HEK293T (cell line): ENCODE measurements at regions not wholly inside any gene's neighbourhood (a gene's known extent, or its start where the extent isn't known, plus 50 kb on each side); places are given as distances from the start of the nearest gene placed in this dataset.

Source experiments
- CTCF ChIA-PET: fragments of 350-600 bp; formaldehyde crosslinking; extraction: SDS; loops from one replicate; lab custom pipeline; 2021; ENCODE audit warnings: antibody characterized with exemption, inconsistent platforms; lab: Yijun Ruan, JAX
- POLR2A ChIA-PET: fragments of 350-600 bp; formaldehyde crosslinking; extraction: SDS; loops from one replicate; lab custom pipeline; 2020; ENCODE audit warnings: antibody characterized with exemption, inconsistent platforms; lab: Yijun Ruan, JAX
- DNase-seq: peaks from one replicate; pipeline ENCODE4 v3.0.0; 2012; ENCODE audit warnings: mixed read lengths; ENCODE audit errors: extremely low spot score
- ARNT ChIP-seq: fragments of 450-650 bp; IDR thresholded peaks from 2 replicates; pipeline ENCODE4 v1.6.1; 2017; ENCODE audit warnings: mild to moderate bottlenecking
- BHLHE40 ChIP-seq: fragments of 450-650 bp; IDR thresholded peaks from 2 replicates; pipeline ENCODE4 v1.6.1; 2016; ENCODE audit warnings: mild to moderate bottlenecking, moderate library complexity, borderline replicate concordance
- CTBP1 ChIP-seq: fragments of 450-650 bp; IDR thresholded peaks from 2 replicates; pipeline ENCODE4 v1.6.1; 2016; ENCODE audit warnings: borderline replicate concordance
- ELF4 ChIP-seq: fragments of 450-650 bp; IDR thresholded peaks from 2 replicates; pipeline ENCODE4 v1.6.1; 2017; ENCODE audit warnings: antibody characterized with exemption
- FOXA1 ChIP-seq: fragments of 450-650 bp; IDR thresholded peaks from 2 replicates; pipeline ENCODE4 v1.6.1; 2016; ENCODE audit warnings: mild to moderate bottlenecking
- FOXK2 ChIP-seq: fragments of 450-650 bp; IDR thresholded peaks from 2 replicates; pipeline ENCODE4 v1.6.1; 2016; ENCODE audit warnings: mild to moderate bottlenecking
- FOXM1 ChIP-seq: fragments of 450-650 bp; IDR thresholded peaks from 2 replicates; pipeline ENCODE4 v1.6.1; 2017; ENCODE audit warnings: mild to moderate bottlenecking, borderline replicate concordance
- HDGF ChIP-seq: fragments of 450-650 bp; IDR thresholded peaks from 2 replicates; pipeline ENCODE4 v1.6.1; 2017; ENCODE audit warnings: antibody characterized with exemption, borderline replicate concordance
- L3MBTL2 ChIP-seq: fragments of 450-650 bp; conservative IDR thresholded peaks from 2 replicates; pipeline ENCODE4 v1.6.1; 2016; ENCODE audit warnings: mild to moderate bottlenecking
- LEF1 ChIP-seq: fragments of 450-650 bp; IDR thresholded peaks from 2 replicates; pipeline ENCODE4 v1.6.1; 2017; ENCODE audit warnings: mild to moderate bottlenecking, borderline replicate concordance
- NFRKB ChIP-seq: fragments of 450-650 bp; IDR thresholded peaks from 2 replicates; pipeline ENCODE4 v1.6.1; 2016; ENCODE audit warnings: mild to moderate bottlenecking, moderate library complexity
- SP1 ChIP-seq: fragments of 450-650 bp; IDR thresholded peaks from 2 replicates; pipeline ENCODE4 v1.6.1; 2017
- SUZ12 ChIP-seq: fragments of 450-650 bp; IDR thresholded peaks from 2 replicates; pipeline ENCODE4 v1.6.1; 2016; ENCODE audit warnings: mild to moderate bottlenecking
- TARDBP ChIP-seq: fragments of 450-650 bp; IDR thresholded peaks from 2 replicates; pipeline ENCODE4 v1.6.1; 2016
- ZNF384 ChIP-seq: fragments of 450-650 bp; IDR thresholded peaks from 2 replicates; pipeline ENCODE4 v1.6.1; 2016
- TF ChIP-seq, protein P1 (sequence below): fragments of 450-650 bp; IDR thresholded peaks from 2 replicates; pipeline ENCODE4 v1.6.1; 2016

GRCh38 chr12:22969521-22969920 lies 344.6 kb downstream of the ETNK1 start:
- CTCF ChIA-PET = no interaction called here
- DNase-seq = no peak
- POLR2A ChIA-PET = no interaction called here
- TF ChIP-seq LEF1 (no peak), BHLHE40 (no peak), SUZ12 (no peak), NFRKB (no peak), HDGF (no peak), FOXK2 (no peak), SP1 (no peak)

DNA sequence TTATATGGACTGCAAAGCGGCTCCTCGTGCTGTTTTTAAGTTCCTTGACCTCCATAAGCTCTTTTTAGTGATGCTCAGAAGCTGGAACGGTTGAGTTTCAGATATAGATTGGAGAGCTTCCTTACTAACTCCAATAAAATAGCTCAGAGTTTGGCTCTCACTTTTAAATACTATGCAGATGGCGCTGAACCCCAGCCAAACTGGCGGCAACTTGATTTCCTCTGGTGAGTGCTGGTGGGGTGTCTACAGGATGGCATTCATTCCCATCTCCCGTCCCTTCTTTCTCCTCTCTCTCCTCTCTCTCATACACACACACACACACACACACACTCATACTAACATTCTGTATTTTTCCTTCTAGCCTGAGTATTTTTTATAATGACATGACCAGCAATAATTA lies 346.3 kb downstream of the ETNK1 start:
- POLR2A ChIA-PET = no interaction called here
- CTCF ChIA-PET = interaction anchor here (0.6 kb wide), 1 partner anchor 250 kb away, joined by 5 read pairs; no protein-coding TSS in a partner anchor
- DNase-seq = no peak
- TF ChIP-seq CTBP1 = no peak
- no peak for TF ChIP-seq SP1
- TF ChIP-seq, protein P1, sequence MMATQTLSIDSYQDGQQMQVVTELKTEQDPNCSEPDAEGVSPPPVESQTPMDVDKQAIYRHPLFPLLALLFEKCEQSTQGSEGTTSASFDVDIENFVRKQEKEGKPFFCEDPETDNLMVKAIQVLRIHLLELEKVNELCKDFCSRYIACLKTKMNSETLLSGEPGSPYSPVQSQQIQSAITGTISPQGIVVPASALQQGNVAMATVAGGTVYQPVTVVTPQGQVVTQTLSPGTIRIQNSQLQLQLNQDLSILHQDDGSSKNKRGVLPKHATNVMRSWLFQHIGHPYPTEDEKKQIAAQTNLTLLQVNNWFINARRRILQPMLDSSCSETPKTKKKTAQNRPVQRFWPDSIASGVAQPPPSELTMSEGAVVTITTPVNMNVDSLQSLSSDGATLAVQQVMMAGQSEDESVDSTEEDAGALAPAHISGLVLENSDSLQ = no peak
- no peak for TF ChIP-seq ZNF384
- TF ChIP-seq BHLHE40 = no peak
- TF ChIP-seq ELF4 = no peak
- no peak for TF ChIP-seq FOXA1
- no peak for TF ChIP-seq HDGF

GRCh38 chr12:22971701-22972191 lies 346.8 kb downstream of the ETNK1 start:
- ChIA-PET CTCF (interaction anchor here (0.6 kb wide), 1 partner anchor 250 kb away, joined by 5 read pairs; no protein-coding TSS in a partner anchor), POLR2A (no interaction called here)
- TF ChIP-seq FOXA1 = no peak
- no peak for TF ChIP-seq SUZ12

DNA sequence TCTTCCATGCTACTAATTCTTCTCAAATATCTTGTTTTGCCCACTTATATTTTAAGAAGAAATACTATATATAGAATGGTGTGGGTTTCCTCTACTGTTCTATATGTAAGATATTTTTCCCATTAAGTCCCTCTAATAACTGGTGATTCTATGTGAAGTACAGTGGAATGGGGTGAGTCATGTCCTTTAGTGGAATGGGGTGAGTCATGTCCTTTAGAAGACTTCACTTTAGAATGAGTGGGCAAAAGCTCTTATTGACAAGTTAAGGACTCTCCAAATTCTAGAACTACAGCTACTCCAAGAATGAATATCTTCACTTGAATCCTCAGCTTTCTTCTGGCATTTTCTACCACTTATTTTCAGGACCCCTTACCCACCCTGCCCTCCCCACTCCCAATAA lies 349.9 kb downstream of the ETNK1 start:
- DNase-seq = no peak
- ChIA-PET CTCF (no interaction called here), POLR2A (no interaction called here)
- TF ChIP-seq HDGF (no peak), FOXM1 (no peak), CTBP1 (no peak), NFRKB (no peak), FOXA1 (no peak), SUZ12 (no peak), SP1 (no peak), L3MBTL2 (no peak)
- TF ChIP-seq, protein P1 = no peak

More at GRCh38 chr12:22971701-22972191, 346.8 kb downstream of the ETNK1 start:
- DNase-seq = no peak

GRCh38 chr12:22978962-22979361 lies 354.0 kb downstream of the ETNK1 start:
- TF ChIP-seq NFRKB (no peak), TARDBP (no peak), BHLHE40 (no peak), FOXA1 (no peak), SP1 (no peak), ARNT (no peak), ZNF384 (no peak), L3MBTL2 (no peak), LEF1 (no peak), FOXM1 (no peak), FOXK2 (no peak), CTBP1 (no peak), ELF4 (no peak)
- TF ChIP-seq, protein P1 = no peak
- ChIA-PET POLR2A (no interaction called here), CTCF (no interaction called here)
- no peak for DNase-seq

DNA sequence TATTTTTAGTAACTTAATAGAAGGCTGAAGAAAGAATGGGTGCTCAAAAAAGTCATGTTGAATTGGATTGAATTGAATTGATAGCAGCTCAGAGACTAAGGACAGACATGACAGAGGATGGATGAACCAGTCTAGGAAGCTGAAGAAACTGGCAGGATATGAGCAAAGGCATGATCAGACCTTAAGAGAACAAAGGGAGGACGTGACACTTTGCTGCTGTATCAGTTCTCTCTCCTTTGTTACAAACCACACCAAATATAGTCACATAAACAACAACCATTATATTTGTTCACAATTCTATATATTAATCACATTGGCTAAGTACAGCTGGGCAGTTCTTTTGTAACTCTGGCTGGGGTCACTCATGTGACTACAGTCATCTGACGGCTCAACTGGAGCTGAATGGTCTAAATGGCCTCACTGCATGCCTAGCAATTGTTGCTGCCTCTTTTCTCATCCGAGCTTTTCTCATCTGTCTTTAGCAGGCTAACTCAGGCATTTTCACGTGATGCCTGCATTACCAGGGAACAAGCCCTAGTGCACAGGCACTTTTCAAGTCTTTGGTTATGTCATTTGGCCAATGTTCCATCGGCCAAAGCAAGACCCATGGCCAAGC lies 355.0 kb downstream of the ETNK1 start:
- ChIA-PET POLR2A (no interaction called here), CTCF (interaction anchor here (0.7 kb wide), 1 partner anchor 125 kb away, joined by 3 read pairs; no protein-coding TSS in a partner anchor)
- DNase-seq = no peak
- TF ChIP-seq CTBP1 = no peak
- no peak for TF ChIP-seq FOXM1
- TF ChIP-seq ZNF384 = no peak
- no peak for TF ChIP-seq ARNT
- no peak for TF ChIP-seq SP1
- no peak for TF ChIP-seq ELF4
- TF ChIP-seq L3MBTL2 = no peak
- TF ChIP-seq SUZ12 = no peak
- no peak for TF ChIP-seq BHLHE40
- TF ChIP-seq NFRKB = no peak
- no peak for TF ChIP-seq TARDBP
- TF ChIP-seq FOXK2 = no peak
- TF ChIP-seq LEF1 = no peak
- no peak for TF ChIP-seq HDGF
- TF ChIP-seq FOXA1 = no peak

- DNase-seq = no peak
- no peak for TF ChIP-seq ELF4
- TF ChIP-seq ARNT = no peak
- ChIA-PET CTCF (interaction anchor here (2.6 kb wide), 1 partner anchor 125 kb away, joined by 11 read pairs; no protein-coding TSS in a partner anchor), POLR2A (no interaction called here)
These were observed 356.7 kb downstream of the ETNK1 start for GRCh38 chr12:22981711-22982110.
